CD4-positive, alpha-beta T cell (primary cell): ENCODE measurements at regions not wholly inside any gene's neighbourhood (a gene's known extent, or its start where the extent isn't known, plus 50 kb on each side); places are given as distances from the start of the nearest gene placed in this dataset.

Source experiments
- ATAC-seq: fragments of 200-7000 bp; cut with Tn5 transposase; one replicate; pipeline ENCODE4 v1.10.0; 2022; ENCODE audit warnings: mild to moderate bottlenecking; ENCODE audit not compliant: poor library complexity
- CTCF ChIA-PET: fragments of 350-600 bp; sonication (Branson Sonifier 250); formaldehyde crosslinking; loops from one replicate; lab custom pipeline; 2021; ENCODE audit warnings: antibody characterized with exemption, inconsistent platforms; lab: Charles Lee
- POLR2A ChIA-PET: fragments of 350-600 bp; sonication (Branson Sonifier 250); formaldehyde crosslinking; loops from one replicate; lab custom pipeline; 2021; ENCODE audit warnings: antibody characterized with exemption, inconsistent platforms; lab: Charles Lee
- DNase-seq, 14 experiments: peaks; one replicate each; pipeline ENCODE4 v3.0.0-alpha.2; 2013 to 2020; ENCODE audit warnings: mixed read lengths in 2 of 14
- H3K27ac ChIP-seq, 2 donors: one replicate each; pipeline versions ENCODE4 v1.5.1 to v1.7.0; 2013; ENCODE audit warnings: low read length in 2 of 2, low read depth in 1 of 2, mild to moderate bottlenecking in 1 of 2
- H3K27me3 ChIP-seq, 2 experiments: 1 replicate in 1 of 2; 2 replicates in 1 of 2; pipeline versions ENCODE4 v1.6.1 to v1.7.0; 2013; ENCODE audit warnings: low read length in 2 of 2, control low read depth in 1 of 2, mild to moderate bottlenecking in 1 of 2, moderate library complexity in 1 of 2; ENCODE audit not compliant: insufficient read depth in 2 of 2, control insufficient read depth in 1 of 2
- H3K36me3 ChIP-seq: one replicate; pipeline ENCODE4 v1.6.1; 2013; ENCODE audit warnings: low read length, control low read depth; ENCODE audit not compliant: insufficient read depth
- H3K4me1 ChIP-seq: one replicate; pipeline ENCODE4 v1.6.1; 2013; ENCODE audit warnings: low read length, control low read depth; ENCODE audit not compliant: insufficient read depth
- H3K4me3 ChIP-seq: one replicate; pipeline ENCODE4 v1.5.1; 2013; ENCODE audit warnings: mild to moderate bottlenecking, low read length, moderate library complexity
- H3K9me3 ChIP-seq, 2 experiments: 1 replicate in 1 of 2; 2 replicates in 1 of 2; pipeline versions ENCODE4 v1.6.1 to v1.7.0; 2013; ENCODE audit warnings: low read length in 2 of 2, mild to moderate bottlenecking in 2 of 2, control low read depth in 1 of 2, moderate library complexity in 1 of 2; ENCODE audit not compliant: control insufficient read depth in 1 of 2, insufficient read depth in 1 of 2
- H3K27ac Mint-ChIP-seq: one replicate; pipeline ENCODE4 v1.8.0; 2020; ENCODE audit warnings: mixed read lengths
- H3K27me3 Mint-ChIP-seq: one replicate; pipeline ENCODE4 v1.8.0; 2021; ENCODE audit warnings: mixed read lengths
- H3K36me3 Mint-ChIP-seq: one replicate; pipeline ENCODE4 v1.8.0; 2021; ENCODE audit warnings: low read depth, mixed read lengths
- H3K4me1 Mint-ChIP-seq: one replicate; pipeline ENCODE4 v1.8.0; 2021; ENCODE audit warnings: low read depth, mixed read lengths
- H3K4me3 Mint-ChIP-seq: one replicate; pipeline ENCODE4 v1.8.0; 2020; ENCODE audit warnings: mild to moderate bottlenecking, mixed read lengths
- H3K9me3 Mint-ChIP-seq: one replicate; pipeline ENCODE4 v1.8.0; 2020; ENCODE audit warnings: mixed read lengths
- CTCF ChIP-seq: fragments of 200-600 bp; IDR thresholded peaks from one replicate; pipeline ENCODE4 v1.8.0; 2022; ENCODE audit warnings: antibody characterized with exemption, mild to moderate bottlenecking
- intact Hi-C, 2 experiments: fragments of 100-400 bp; cut with DNase I in 1 of 2; cut with micrococcal nuclease in 1 of 2; formaldehyde crosslinking; loops; one replicate each; pipeline versions ENCODE4 v1.15.1 to v1.9.0; 2023 to 2025; cut with DNase I, micrococcal nuclease

DNA sequence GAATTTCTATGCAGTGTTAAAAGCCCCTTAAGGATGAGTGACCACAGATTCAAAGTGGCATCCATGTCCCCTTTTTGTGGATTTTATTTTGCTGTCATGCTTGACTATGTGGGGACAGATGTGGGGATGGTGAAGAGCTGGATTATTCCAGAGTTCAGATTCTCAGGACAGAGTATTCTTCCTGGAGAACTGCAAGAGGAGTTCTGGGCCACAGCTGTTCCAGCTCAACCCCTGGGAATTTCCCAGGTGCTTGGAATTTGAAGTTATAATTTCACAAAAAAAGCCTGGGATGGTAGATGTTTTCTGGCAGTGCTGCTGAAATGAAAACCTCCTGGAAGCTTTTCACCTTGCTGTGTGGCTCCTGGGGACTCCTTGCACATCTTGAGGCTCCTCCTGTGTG, 671.8 kb upstream of the MARCKS start:
- no peaks in the 10 kb centered on the region for H3K36me3 Mint-ChIP-seq
- CTCF ChIA-PET = interaction anchor here (0.5 kb wide), 1 partner anchor 17 kb away, joined by 3 read pairs; no protein-coding TSS in a partner anchor
- H3K4me3 ChIP-seq = no peak overlapping the region

GRCh38 chr6:113187661-113188060, 669.5 kb upstream of the MARCKS start:
- ChIA-PET POLR2A (no interaction called here), CTCF (no interaction called here)
- no peak for DNase-seq
- ATAC-seq = no peak
- H3K27ac Mint-ChIP-seq = no peak overlapping the region
- no peak for TF ChIP-seq CTCF
- Histone ChIP-seq H3K4me1 (no peaks in the 10 kb centered on the region), H3K9me3 (no peaks in the 10 kb centered on the region), H3K27me3 (no peaks in the 10 kb centered on the region), H3K4me3 (no peak overlapping the region), H3K27ac (no peak overlapping the region), H3K36me3 (no peaks in the 10 kb centered on the region)
- no peaks in the 10 kb centered on the region for H3K27me3 Mint-ChIP-seq
- no peak overlapping the region for H3K4me3 Mint-ChIP-seq
- no peaks in the 10 kb centered on the region for H3K4me1 Mint-ChIP-seq
- intact Hi-C loops = no loop called here
- H3K36me3 Mint-ChIP-seq = no peaks in the 10 kb centered on the region
- peaks cover 7% of the 10 kb centered on the region for H3K9me3 Mint-ChIP-seq

More for the DNA sequence above, 671.8 kb upstream of the MARCKS start:
- Mint-ChIP-seq H3K4me3 (no peak overlapping the region), H3K27me3 (no peaks in the 10 kb centered on the region), H3K9me3 (peaks cover 3% of the 10 kb centered on the region), H3K27ac (no peak overlapping the region), H3K4me1 (no peaks in the 10 kb centered on the region)
- intact Hi-C loops = no loop called here
- Histone ChIP-seq H3K9me3 (no peaks in the 10 kb centered on the region), H3K36me3 (no peaks in the 10 kb centered on the region), H3K27me3 (no peaks in the 10 kb centered on the region), H3K27ac (no peak overlapping the region), H3K4me1 (no peaks in the 10 kb centered on the region)
- POLR2A ChIA-PET = no interaction called here
- DNase-seq (no peak), ATAC-seq (no peak)
- TF ChIP-seq CTCF = no peak

DNA sequence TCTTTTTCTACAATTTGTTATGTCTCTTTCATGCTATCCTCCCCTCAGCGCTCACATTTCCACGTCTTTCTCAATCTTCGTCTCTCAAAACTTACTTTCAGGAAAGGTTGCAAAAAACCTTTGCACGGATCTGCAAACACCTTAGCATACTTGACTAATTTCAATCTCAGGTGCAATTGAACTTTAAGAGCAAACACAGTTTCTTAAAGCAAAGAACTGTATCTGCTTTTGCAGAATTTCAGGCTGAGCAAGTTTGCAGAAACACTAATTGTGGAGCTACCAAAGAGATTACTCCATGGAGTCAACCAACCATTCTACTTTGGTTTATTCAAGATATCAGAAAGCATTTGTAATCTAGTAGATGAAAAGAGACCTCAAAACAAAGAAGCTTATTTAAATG, 668.2 kb upstream of the MARCKS start:
- ATAC-seq (no peak), DNase-seq (no peak)
- Histone ChIP-seq H3K27ac (no peak overlapping the region), H3K4me1 (no peaks in the 10 kb centered on the region), H3K36me3 (no peaks in the 10 kb centered on the region), H3K27me3 (no peaks in the 10 kb centered on the region), H3K4me3 (no peak overlapping the region), H3K9me3 (no peaks in the 10 kb centered on the region)
- H3K4me3 Mint-ChIP-seq = no peak overlapping the region
- TF ChIP-seq CTCF = no peak
- POLR2A ChIA-PET = no interaction called here
- CTCF ChIA-PET = no interaction called here
- H3K36me3 Mint-ChIP-seq = no peaks in the 10 kb centered on the region
- H3K27ac Mint-ChIP-seq = no peak overlapping the region
- H3K4me1 Mint-ChIP-seq = no peaks in the 10 kb centered on the region
- peaks cover 8% of the 10 kb centered on the region for H3K9me3 Mint-ChIP-seq
- no peaks in the 10 kb centered on the region for H3K27me3 Mint-ChIP-seq
- intact Hi-C loops = no loop called here
